ENCODE measurements at regions not wholly inside any gene's neighbourhood (a gene's known extent, or its start where the extent isn't known, plus 50 kb on each side); places are given as distances from the start of the nearest gene placed in this dataset.

DNA sequence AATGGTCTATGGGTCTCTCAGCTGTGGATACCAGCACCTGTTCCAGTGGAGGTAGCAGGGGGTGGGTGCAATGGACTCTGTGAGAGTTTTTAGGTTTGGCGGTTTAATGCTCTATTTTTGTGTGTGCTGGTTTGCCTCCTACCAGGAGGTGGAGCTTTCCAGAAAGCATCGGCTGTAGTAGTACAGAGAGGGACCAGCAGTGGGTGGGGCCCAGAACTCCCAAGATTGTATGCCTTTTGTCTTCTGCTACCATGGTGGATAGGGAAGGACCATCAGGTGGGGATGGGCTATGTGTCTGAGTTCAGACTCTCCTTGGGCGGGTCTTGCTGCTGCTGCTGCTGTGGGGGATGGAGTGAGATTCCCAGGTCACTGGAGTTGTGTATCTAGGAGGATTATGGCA lies 557.2 kb upstream of the GRID2 start:
- H3K9ac ChIP-seq, result no peak overlapping the region
- H3K27ac ChIP-seq (ENCODE audit: low read depth in 2 of 2, low read length in 1 of 2), result no peak overlapping the region
- ChIA-PET POLR2A (no interaction called here), CTCF (no interaction called here)
- DNase-seq, result no peak
- H3F3A ChIP-seq (replicated peaks; ENCODE audit: insufficient read depth), result no peaks in the 10 kb centered on the region
- H3K79me2 ChIP-seq (ENCODE audit: insufficient read depth), result no peaks in the 10 kb centered on the region
- no peak overlapping the region for H2AFZ ChIP-seq (ENCODE audit: low read depth)
- no peaks in the 10 kb centered on the region for H3K4me1 ChIP-seq (ENCODE audit: control insufficient read depth in 1 of 2, insufficient read depth in 2 of 2, low read depth in 1 of 2, low read length in 1 of 2)
- H3K9me2 ChIP-seq, result no peaks in the 10 kb centered on the region
- H3K27me3 ChIP-seq (ENCODE audit: insufficient read depth), result no peaks in the 10 kb centered on the region
- H3K36me3 ChIP-seq (replicated peaks in 1 of 2; ENCODE audit: control insufficient read depth in 1 of 2, insufficient read depth in 2 of 2, low read length in 1 of 2), result no peaks in the 10 kb centered on the region
- H3K4me2 ChIP-seq, result no peak overlapping the region
- no peaks in the 10 kb centered on the region for H3K9me3 ChIP-seq
- TF ChIP-seq EZH2phosphoT487 (IDR thresholded peaks at IDR 0.05; ENCODE audit: borderline replicate concordance, low read depth), result no peak
- TF ChIP-seq FOSL2 (IDR thresholded peaks at IDR 0.05; ENCODE audit: borderline replicate concordance, low read depth), result no peak
- TF ChIP-seq, protein P1, sequence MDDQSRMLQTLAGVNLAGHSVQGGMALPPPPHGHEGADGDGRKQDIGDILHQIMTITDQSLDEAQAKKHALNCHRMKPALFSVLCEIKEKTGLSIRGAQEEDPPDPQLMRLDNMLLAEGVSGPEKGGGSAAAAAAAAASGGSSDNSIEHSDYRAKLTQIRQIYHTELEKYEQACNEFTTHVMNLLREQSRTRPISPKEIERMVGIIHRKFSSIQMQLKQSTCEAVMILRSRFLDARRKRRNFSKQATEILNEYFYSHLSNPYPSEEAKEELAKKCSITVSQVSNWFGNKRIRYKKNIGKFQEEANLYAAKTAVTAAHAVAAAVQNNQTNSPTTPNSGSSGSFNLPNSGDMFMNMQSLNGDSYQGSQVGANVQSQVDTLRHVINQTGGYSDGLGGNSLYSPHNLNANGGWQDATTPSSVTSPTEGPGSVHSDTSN (IDR thresholded peaks at IDR 0.05), result no peak
- no peak for TF ChIP-seq MAX (IDR thresholded peaks at IDR 0.05; ENCODE audit: low read depth)
- TF ChIP-seq ELF1 (IDR thresholded peaks at IDR 0.05), result no peak
- TF ChIP-seq, protein P2, sequence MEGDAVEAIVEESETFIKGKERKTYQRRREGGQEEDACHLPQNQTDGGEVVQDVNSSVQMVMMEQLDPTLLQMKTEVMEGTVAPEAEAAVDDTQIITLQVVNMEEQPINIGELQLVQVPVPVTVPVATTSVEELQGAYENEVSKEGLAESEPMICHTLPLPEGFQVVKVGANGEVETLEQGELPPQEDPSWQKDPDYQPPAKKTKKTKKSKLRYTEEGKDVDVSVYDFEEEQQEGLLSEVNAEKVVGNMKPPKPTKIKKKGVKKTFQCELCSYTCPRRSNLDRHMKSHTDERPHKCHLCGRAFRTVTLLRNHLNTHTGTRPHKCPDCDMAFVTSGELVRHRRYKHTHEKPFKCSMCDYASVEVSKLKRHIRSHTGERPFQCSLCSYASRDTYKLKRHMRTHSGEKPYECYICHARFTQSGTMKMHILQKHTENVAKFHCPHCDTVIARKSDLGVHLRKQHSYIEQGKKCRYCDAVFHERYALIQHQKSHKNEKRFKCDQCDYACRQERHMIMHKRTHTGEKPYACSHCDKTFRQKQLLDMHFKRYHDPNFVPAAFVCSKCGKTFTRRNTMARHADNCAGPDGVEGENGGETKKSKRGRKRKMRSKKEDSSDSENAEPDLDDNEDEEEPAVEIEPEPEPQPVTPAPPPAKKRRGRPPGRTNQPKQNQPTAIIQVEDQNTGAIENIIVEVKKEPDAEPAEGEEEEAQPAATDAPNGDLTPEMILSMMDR (IDR thresholded peaks at IDR 0.05), result no peak
- TF ChIP-seq CHD2 (IDR thresholded peaks at IDR 0.05; ENCODE audit: low read length, partially characterized antibody), result no peak
- no peak for TF ChIP-seq USF2 (IDR thresholded peaks at IDR 0.05; ENCODE audit: borderline replicate concordance, low read depth, low read length)
- no peak overlapping the region for H3K4me3 ChIP-seq (ENCODE audit: low read depth in 2 of 2, low read length in 1 of 2)
- 58% methylated on average over 3 of the region's 3 CpGs for WGBS (ENCODE audit: low lambda C conversion rate)
- H4K20me1 ChIP-seq (ENCODE audit: insufficient read depth), result no peaks in the 10 kb centered on the region

GRCh38 chr4:91751961-91752360 lies 551.8 kb upstream of the GRID2 start:
- DNase-seq, result no peak
- Histone ChIP-seq H3F3A (replicated peaks; ENCODE audit: insufficient read depth) (no peaks in the 10 kb centered on the region), H3K36me3 (replicated peaks in 1 of 2; ENCODE audit: control insufficient read depth in 1 of 2, insufficient read depth in 2 of 2, low read length in 1 of 2) (no peaks in the 10 kb centered on the region), H3K79me2 (ENCODE audit: insufficient read depth) (no peaks in the 10 kb centered on the region), H3K9ac (no peak overlapping the region), H3K4me1 (ENCODE audit: control insufficient read depth in 1 of 2, insufficient read depth in 2 of 2, low read depth in 1 of 2, low read length in 1 of 2) (no peaks in the 10 kb centered on the region), H3K4me3 (ENCODE audit: low read depth in 2 of 2, low read length in 1 of 2) (no peak overlapping the region), H3K9me2 (no peaks in the 10 kb centered on the region), H3K4me2 (no peak overlapping the region), H4K20me1 (ENCODE audit: insufficient read depth) (no peaks in the 10 kb centered on the region), H3K27me3 (ENCODE audit: insufficient read depth) (no peaks in the 10 kb centered on the region), H3K27ac (ENCODE audit: low read depth in 2 of 2, low read length in 1 of 2) (no peak overlapping the region), H3K9me3 (no peaks in the 10 kb centered on the region), H2AFZ (ENCODE audit: low read depth) (no peak overlapping the region)
- ChIA-PET POLR2A (no interaction called here), CTCF (interaction anchor here (1.1 kb wide), 1 partner anchor 15 kb away, joined by 3 read pairs; no protein-coding TSS in a partner anchor)
- 53% methylated on average over 1 of the region's 1 CpG for WGBS (ENCODE audit: low lambda C conversion rate)
- TF ChIP-seq SMC3 (IDR thresholded peaks at IDR 0.05; ENCODE audit: low read depth, low read length), result no peak
- TF ChIP-seq, protein P1 (IDR thresholded peaks at IDR 0.05), result no peak
- TF ChIP-seq CHD2 (IDR thresholded peaks at IDR 0.05; ENCODE audit: low read length, partially characterized antibody), result no peak
- TF ChIP-seq MXI1 (IDR thresholded peaks at IDR 0.05; ENCODE audit: low read depth, low read length), result no peak
- no peak for TF ChIP-seq TCF12 (IDR thresholded peaks at IDR 0.05)
- TF ChIP-seq GABPA (IDR thresholded peaks at IDR 0.05; ENCODE audit: low read depth), result no peak
- no peak for TF ChIP-seq RFX5 (IDR thresholded peaks at IDR 0.05; ENCODE audit: low read length)
- no peak for TF ChIP-seq MEF2A (IDR thresholded peaks at IDR 0.05; ENCODE audit: borderline replicate concordance, low read depth)
- no peak for TF ChIP-seq MAX (IDR thresholded peaks at IDR 0.05; ENCODE audit: low read depth)
- TF ChIP-seq RXRA (IDR thresholded peaks at IDR 0.05; ENCODE audit: borderline replicate concordance, low read depth), result no peak
- TF ChIP-seq REST (IDR thresholded peaks at IDR 0.05; ENCODE audit: low read depth, low read length), result no peak
- TF ChIP-seq TAF1 (IDR thresholded peaks at IDR 0.05; ENCODE audit: borderline replicate concordance, low read depth, low read length), result no peak
- TF ChIP-seq EZH2phosphoT487 (IDR thresholded peaks at IDR 0.05; ENCODE audit: borderline replicate concordance, low read depth), result no peak
- TF ChIP-seq SIN3A (IDR thresholded peaks at IDR 0.05; ENCODE audit: borderline replicate concordance, low read depth, low read length), result no peak
- no peak for TF ChIP-seq RCOR1 (IDR thresholded peaks at IDR 0.05; ENCODE audit: low read length)

Data from SK-N-SH (cell line).